Aorta (tissue), 5 donors: ENCODE measurements at regions not wholly inside any gene's neighbourhood (a gene's known extent, or its start where the extent isn't known, plus 50 kb on each side); places are given as distances from the start of the nearest gene placed in this dataset.

ENCODE experiments used
- ATAC-seq: fragments of 200-7000 bp; cut with Tn5 transposase; one replicate; pipeline ENCODE4 v1.9.1; 2022; ENCODE audit warnings: moderate library complexity; ENCODE audit not compliant: low FRiP score
- DNase-seq, 2 donors: peaks; one replicate each; pipeline ENCODE4 v3.0.0-alpha.2; 2020
- H3K27ac ChIP-seq, 2 donors: one replicate each; pipeline ENCODE4 v1.5.1; 2013; ENCODE audit warnings: low read length in 2 of 2, mild to moderate bottlenecking in 2 of 2, moderate library complexity in 2 of 2, control low read depth in 1 of 2, inconsistent platforms in 1 of 2, low read depth in 1 of 2
- H3K27me3 ChIP-seq, 2 donors: one replicate each; pipeline ENCODE4 v1.6.1; 2013; ENCODE audit warnings: control low read depth in 1 of 2, low read length in 1 of 2, mild to moderate bottlenecking in 1 of 2, moderate library complexity in 1 of 2; ENCODE audit not compliant: insufficient read depth in 2 of 2, control insufficient read depth in 1 of 2
- H3K36me3 ChIP-seq, 2 donors: one replicate each; pipeline ENCODE4 v1.6.1; 2013; ENCODE audit warnings: control low read depth in 1 of 2, low read length in 1 of 2, mild to moderate bottlenecking in 1 of 2; ENCODE audit not compliant: insufficient read depth in 2 of 2, control insufficient read depth in 1 of 2
- H3K4me1 ChIP-seq, 2 donors: one replicate each; pipeline ENCODE4 v1.6.1; 2013; ENCODE audit warnings: low read length in 2 of 2, control low read depth in 1 of 2, mild to moderate bottlenecking in 1 of 2, moderate library complexity in 1 of 2; ENCODE audit not compliant: insufficient read depth in 2 of 2, control insufficient read depth in 1 of 2
- H3K4me3 ChIP-seq, 2 donors: one replicate each; pipeline ENCODE4 v1.5.1; 2013; ENCODE audit warnings: low read length in 2 of 2, control low read depth in 1 of 2, mild to moderate bottlenecking in 1 of 2
- H3K9me3 ChIP-seq: one replicate; pipeline ENCODE4 v1.6.1; 2013; ENCODE audit warnings: mild to moderate bottlenecking, low read length; ENCODE audit not compliant: control insufficient read depth
- WGBS, 2 donors: extraction: QIAGEN DNeasy Blood & Tissue Kit; methylation state at CpG; one replicate each; pipeline ENCODE4 v1.1.7; 2013; 5-methylcytosine and 5-hydroxymethylcytosine counted together
- intact Hi-C, 2 donors: fragments of 100-400 bp; cut with DNase I; formaldehyde crosslinking; loops; one replicate each; pipeline versions ENCODE4 v1.14.2 to v1.15.0; 2022
- donor health status: healthy with polysubstance abuse.
- donor health status: Bipolar disorder and iron deficiency.
- donor health status: DM: no; HTN: no; CAD: no.
- donor health status: DM: no; HTN: no; CAD: no.
- donor health status: DM: yes; HTN: yes; CAD: no.

DNA sequence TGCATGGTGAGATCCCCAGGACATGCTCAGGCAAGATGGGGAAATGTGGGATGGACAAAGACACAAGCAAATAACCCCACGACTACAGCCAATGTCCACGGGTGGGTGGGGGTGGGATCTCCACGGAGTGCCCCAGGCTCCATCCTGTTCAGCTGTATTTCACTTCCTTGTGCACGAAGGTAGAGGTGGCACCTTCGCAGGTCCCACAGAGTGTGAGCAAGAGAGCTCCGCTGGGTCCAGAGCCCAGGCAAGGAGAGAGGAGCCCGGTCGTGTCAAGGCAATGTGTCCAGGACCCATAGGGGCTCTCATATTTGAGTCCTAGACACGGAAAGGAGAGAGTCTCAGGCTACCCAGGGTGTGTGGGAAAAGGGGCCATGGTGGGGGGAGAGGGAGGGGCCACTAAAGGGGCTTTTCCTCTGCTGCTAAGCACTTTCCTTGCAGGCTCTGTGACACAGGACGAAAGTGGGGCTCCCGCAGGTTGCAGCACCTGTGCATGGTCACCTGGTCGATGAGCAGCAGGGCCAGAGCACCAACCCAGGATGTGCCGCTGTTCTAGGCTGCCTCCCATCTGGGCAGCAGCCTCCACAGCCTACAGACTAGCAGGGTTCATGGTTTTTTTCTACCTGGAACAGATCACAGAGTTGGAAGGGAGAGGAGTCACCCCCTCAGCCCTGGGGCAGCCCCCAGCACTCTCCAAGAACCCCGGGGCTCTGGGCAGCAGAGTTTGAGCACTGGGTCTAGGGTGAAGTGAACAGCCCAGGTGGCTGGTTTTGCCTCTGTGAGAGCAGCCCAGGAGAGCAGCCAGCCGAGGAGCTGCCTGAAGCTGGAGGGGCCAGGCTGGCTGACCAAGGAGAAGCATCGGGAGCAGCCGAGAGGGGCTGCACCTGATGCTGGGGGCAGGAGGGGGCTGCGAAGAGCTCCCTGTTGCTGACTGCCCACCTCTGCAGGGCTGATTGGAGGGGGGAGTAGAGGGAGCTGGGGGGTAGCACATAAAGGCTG, 100.7 kb upstream of the MVB12B start:
- no peaks in the 10 kb centered on the region for H3K36me3 ChIP-seq
- H3K27me3 ChIP-seq: no peaks in the 10 kb centered on the region
- DNase-seq: no peak
- H3K4me3 ChIP-seq: no peak overlapping the region
- no peaks in the 10 kb centered on the region for H3K9me3 ChIP-seq
- intact Hi-C loops: loop anchor here in 1 of 2 donors (5.0 kb wide), 1 partner anchor 819 kb away; no protein-coding TSS in a partner anchor
- no peaks in the 10 kb centered on the region for H3K4me1 ChIP-seq
- no peak for ATAC-seq
- 68 to 72% methylated on average over 17 to 18 of the region's 18 CpGs for WGBS, 2 donors
- H3K27ac ChIP-seq: no peak overlapping the region

DNA sequence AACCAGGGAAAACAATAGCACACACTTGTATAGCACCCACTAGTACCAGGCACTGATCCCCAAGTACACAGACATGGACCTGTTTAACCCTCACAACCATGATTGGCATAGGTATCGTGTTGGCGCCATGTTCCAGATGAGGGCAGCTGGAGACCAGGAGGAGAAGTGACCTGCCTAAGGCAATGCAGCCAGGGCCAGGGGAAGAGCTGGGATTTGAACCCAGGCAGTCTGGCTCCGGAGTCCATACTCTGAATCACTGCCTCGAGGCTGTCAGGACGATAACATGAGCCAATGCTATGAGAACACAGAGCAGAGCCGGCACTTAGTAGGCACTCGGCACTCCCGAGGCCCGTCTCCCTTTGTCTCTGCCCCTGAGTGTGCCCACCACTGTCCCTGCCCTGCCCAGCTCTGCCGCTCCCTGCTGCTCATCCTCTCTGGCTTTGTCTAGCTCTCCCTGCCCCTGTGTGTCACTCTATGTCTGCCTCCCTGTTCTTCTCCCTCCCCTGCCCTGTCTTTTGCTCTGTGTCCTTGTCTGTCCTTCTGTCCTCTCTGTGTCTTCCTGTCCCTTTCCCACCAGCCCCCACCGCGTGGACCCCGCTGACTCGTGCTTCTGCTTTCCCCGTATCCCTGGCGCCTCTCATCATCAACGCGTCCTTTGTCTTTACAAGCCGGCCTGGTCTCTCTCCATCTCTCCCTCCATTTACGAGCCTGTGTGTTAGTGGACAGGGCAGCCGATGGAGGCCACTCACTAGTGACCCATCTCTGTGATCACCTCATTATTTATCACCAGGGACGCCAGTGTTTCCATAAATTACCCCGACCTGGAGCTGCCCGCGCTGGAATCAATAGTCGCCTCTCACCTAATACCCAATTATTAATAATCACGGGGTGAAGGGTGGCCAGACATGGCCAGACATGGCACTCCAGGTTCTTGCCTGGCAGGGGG, 99.4 kb upstream of the MVB12B start:
- no peak overlapping the region for H3K27ac ChIP-seq
- WGBS, 2 donors: 83 to 85% methylated on average over 26 to 27 of the region's 27 CpGs
- no peak for DNase-seq
- no peaks in the 10 kb centered on the region for H3K36me3 ChIP-seq
- intact Hi-C loops: loop anchor here in 1 of 2 donors (5.0 kb wide), 1 partner anchor 820 kb away; no protein-coding TSS in a partner anchor
- no peak overlapping the region for H3K4me3 ChIP-seq
- no peaks in the 10 kb centered on the region for H3K9me3 ChIP-seq
- H3K27me3 ChIP-seq: no peaks in the 10 kb centered on the region
- H3K4me1 ChIP-seq: no peaks in the 10 kb centered on the region
- ATAC-seq: no peak

GRCh38 chr9:126228111-126228780, 98.4 kb upstream of the MVB12B start:
- Histone ChIP-seq H3K9me3 (no peaks in the 10 kb centered on the region), H3K27me3 (no peaks in the 10 kb centered on the region), H3K27ac (no peak overlapping the region), H3K4me3 (no peak overlapping the region), H3K36me3 (no peaks in the 10 kb centered on the region), H3K4me1 (no peaks in the 10 kb centered on the region)
- ATAC-seq (no peak), DNase-seq (no peak)
- intact Hi-C loops: loop anchor here (2.0 to 5.0 kb wide), 2 partner anchors 819 to 821 kb away; no protein-coding TSS in a partner anchor
- 83 to 84% methylated on average over 14 of the region's 14 CpGs for WGBS, 2 donors

DNA sequence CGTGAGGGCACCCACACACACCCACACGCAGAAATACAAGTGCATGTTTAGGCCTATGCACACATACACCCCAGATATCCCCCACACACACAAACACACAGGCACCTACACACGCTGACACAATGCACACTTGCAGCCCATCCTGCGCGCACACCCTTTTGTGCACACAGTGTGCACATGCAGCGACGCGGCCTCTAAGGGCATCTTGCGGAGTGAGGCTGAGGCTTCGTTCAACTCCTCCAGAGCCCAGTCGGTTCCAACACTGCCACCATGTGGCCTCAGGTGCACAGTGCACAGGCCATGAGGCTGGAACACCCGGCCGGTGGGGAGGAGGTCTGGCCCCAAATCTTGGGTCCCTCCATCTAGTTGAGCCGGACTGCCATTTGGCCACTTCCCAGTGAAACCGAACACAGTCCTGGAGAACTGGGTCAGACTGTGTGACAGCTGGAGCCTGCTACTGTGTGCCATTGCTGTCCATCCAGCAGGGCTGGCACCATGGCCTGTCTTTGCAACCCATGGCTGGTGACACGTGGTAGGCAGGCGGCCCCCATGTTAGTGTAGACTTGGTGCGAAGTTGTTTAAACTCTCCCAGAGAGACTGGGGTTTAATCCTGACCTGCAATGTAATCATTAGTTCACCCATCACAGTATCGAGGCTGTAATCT, 97.7 kb upstream of the MVB12B start:
- H3K9me3 ChIP-seq: no peaks in the 10 kb centered on the region
- ATAC-seq: peak; percentile 80
- no peaks in the 10 kb centered on the region for H3K36me3 ChIP-seq
- H3K4me1 ChIP-seq: no peaks in the 10 kb centered on the region
- peak; percentile 73 to 87 for DNase-seq
- WGBS, 2 donors: 27 to 29% methylated on average over 19 of the region's 19 CpGs
- H3K4me3 ChIP-seq: no peak overlapping the region
- intact Hi-C loops: loop anchor here (2.0 to 5.0 kb wide), 2 partner anchors 820 to 822 kb away; no protein-coding TSS in a partner anchor
- H3K27ac ChIP-seq: no peak overlapping the region
- no peaks in the 10 kb centered on the region for H3K27me3 ChIP-seq

DNA sequence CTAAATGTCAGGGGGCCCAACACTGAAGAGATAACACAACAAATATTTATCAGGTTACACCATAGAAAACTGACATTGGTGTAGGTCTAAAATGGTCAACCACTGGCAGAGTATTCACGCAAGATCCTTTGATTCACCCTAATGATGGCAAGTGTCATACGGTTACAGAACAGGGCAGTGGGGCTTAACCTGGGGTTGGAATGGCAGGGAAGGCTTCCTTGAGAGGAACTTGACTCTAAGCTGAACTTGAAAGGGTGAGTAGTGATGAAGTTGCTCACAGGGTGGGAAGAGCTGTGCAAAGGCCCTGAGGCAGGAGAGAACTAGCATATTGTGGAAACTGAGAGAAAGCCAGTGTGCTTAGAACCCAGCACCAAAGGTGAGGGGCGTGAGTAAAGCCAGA, 97.1 kb upstream of the MVB12B start:
- 85 to 86% methylated on average over 3 of the region's 3 CpGs for WGBS, 2 donors
- intact Hi-C loops: loop anchor here (2.0 to 5.0 kb wide), 2 partner anchors 821 to 822 kb away; no protein-coding TSS in a partner anchor
- no peak for DNase-seq

GRCh38 chr9:126230692-126231091, 95.9 kb upstream of the MVB12B start:
- ATAC-seq (no peak), DNase-seq (no peak)
- WGBS, 2 donors: 73 to 76% methylated on average over 11 of the region's 11 CpGs
- Histone ChIP-seq H3K27ac (no peak overlapping the region), H3K27me3 (no peaks in the 10 kb centered on the region), H3K9me3 (no peaks in the 10 kb centered on the region), H3K4me1 (no peaks in the 10 kb centered on the region), H3K36me3 (no peaks in the 10 kb centered on the region), H3K4me3 (no peak overlapping the region)
- intact Hi-C loops: no loop called here

More for the DNA sequence above, 97.1 kb upstream of the MVB12B start:
- no peak overlapping the region for H3K27ac ChIP-seq
- no peaks in the 10 kb centered on the region for H3K4me1 ChIP-seq
- no peaks in the 10 kb centered on the region for H3K9me3 ChIP-seq
- no peak for ATAC-seq
- no peak overlapping the region for H3K4me3 ChIP-seq
- no peaks in the 10 kb centered on the region for H3K36me3 ChIP-seq
- H3K27me3 ChIP-seq: no peaks in the 10 kb centered on the region

- no peak for DNase-seq
- H3K27ac ChIP-seq: no peak overlapping the region
- H3K9me3 ChIP-seq: no peaks in the 10 kb centered on the region
- intact Hi-C loops: no loop called here
- no peaks in the 10 kb centered on the region for H3K27me3 ChIP-seq
- no peak for ATAC-seq
- no peaks in the 10 kb centered on the region for H3K36me3 ChIP-seq
- H3K4me1 ChIP-seq: no peaks in the 10 kb centered on the region
- 86 to 87% methylated on average over 6 of the region's 6 CpGs for WGBS, 2 donors
- no peak overlapping the region for H3K4me3 ChIP-seq
These were observed 94.2 kb upstream of the MVB12B start for GRCh38 chr9:126232461-126232860.
